HEK293 (cell line): ENCODE measurements at regions not wholly inside any gene's neighbourhood (a gene's known extent, or its start where the extent isn't known, plus 50 kb on each side); places are given as distances from the start of the nearest gene placed in this dataset.

ENCODE experiments used
- CTCF ChIA-PET: fragments of 350-600 bp; formaldehyde crosslinking; extraction: SDS; loops from one replicate; lab custom pipeline; 2021; ENCODE audit warnings: antibody characterized with exemption; lab: Yijun Ruan, JAX
- POLR2A ChIA-PET: fragments of 300-600 bp; formaldehyde crosslinking; extraction: SDS; loops from one replicate; lab custom pipeline; 2020; ENCODE audit warnings: antibody characterized with exemption, inconsistent platforms; lab: Yijun Ruan, JAX
- H3K27ac ChIP-seq: fragments of 200-500 bp; sonication (Bioruptor generic); 2 replicates; pipeline ENCODE4 v1.5.1; 2014; ENCODE audit warnings: low read depth, low read length, control low read depth, inconsistent platforms; ENCODE audit errors: extremely low read depth
- H3K36me3 ChIP-seq, 2 experiments: fragments of 200-500 bp in 1 of 2; sonication (Bioruptor generic) in 1 of 2; 1 replicate in 1 of 2; 2 replicates in 1 of 2; pipeline ENCODE4 v1.5.1; 2014 to 2017; ENCODE audit warnings: inconsistent platforms in 2 of 2, low read length in 2 of 2; ENCODE audit not compliant: control insufficient read depth in 2 of 2, insufficient read depth in 1 of 2
- H3K4me1 ChIP-seq: fragments of 200-500 bp; sonication (Bioruptor generic); 2 replicates; pipeline ENCODE4 v1.5.1; 2014; ENCODE audit warnings: mild to moderate bottlenecking, low read length, inconsistent platforms; ENCODE audit not compliant: control insufficient read depth, insufficient read depth
- H3K4me3 ChIP-seq: 2 replicates; pipeline ENCODE4 v1.5.1; 2011; ENCODE audit warnings: low read depth, mild to moderate bottlenecking, control low read depth, low read length, moderate library complexity
- H3K9me3 ChIP-seq: fragments of 200-500 bp; sonication (Bioruptor generic); 2 replicates; pipeline ENCODE4 v1.5.1; 2014; ENCODE audit warnings: low read depth, low read length, inconsistent platforms; ENCODE audit not compliant: control insufficient read depth, insufficient read depth
- EGR2 ChIP-seq: fragments of 450-650 bp; formaldehyde crosslinking; IDR thresholded peaks from 2 replicates; pipeline ENCODE4 v1.5.1; 2016; ENCODE audit warnings: low read depth, missing biosample characterization, missing genetic modification characterization
- FEZF1 ChIP-seq: fragments of 450-650 bp; formaldehyde crosslinking; IDR thresholded peaks from 2 replicates; pipeline ENCODE4 v1.5.1; 2016; ENCODE audit warnings: missing biosample characterization, missing genetic modification characterization
- KLF10 ChIP-seq: fragments of 450-650 bp; IDR thresholded peaks from 2 replicates; pipeline ENCODE4 v1.5.1; 2018; ENCODE audit warnings: missing biosample characterization, mild to moderate bottlenecking, missing genetic modification characterization
- OSR2 ChIP-seq: fragments of 450-650 bp; formaldehyde crosslinking; IDR thresholded peaks from 2 replicates; pipeline ENCODE4 v1.5.1; 2016; ENCODE audit warnings: missing biosample characterization, missing genetic modification characterization
- ZNF157 ChIP-seq: fragments of 450-650 bp; formaldehyde crosslinking; IDR thresholded peaks from 2 replicates; pipeline ENCODE4 v1.5.1; 2016; ENCODE audit warnings: missing biosample characterization, missing genetic modification characterization
- ZNF16 ChIP-seq: fragments of 450-650 bp; formaldehyde crosslinking; IDR thresholded peaks from 2 replicates; pipeline ENCODE4 v1.5.1; 2016; ENCODE audit warnings: low read depth, missing biosample characterization, missing genetic modification characterization
- ZNF174 ChIP-seq: fragments of 450-650 bp; formaldehyde crosslinking; IDR thresholded peaks from 2 replicates; pipeline ENCODE4 v1.5.0; 2017; ENCODE audit warnings: missing biosample characterization, mild to moderate bottlenecking, missing genetic modification characterization
- ZNF2 ChIP-seq: fragments of 450-650 bp; formaldehyde crosslinking; IDR thresholded peaks from 2 replicates; pipeline ENCODE4 v1.5.1; 2016; ENCODE audit warnings: missing biosample characterization, missing genetic modification characterization
- ZNF214 ChIP-seq: fragments of 450-650 bp; formaldehyde crosslinking; IDR thresholded peaks from 2 replicates; pipeline ENCODE4 v1.5.1; 2017; ENCODE audit warnings: missing biosample characterization, mild to moderate bottlenecking, missing genetic modification characterization, borderline replicate concordance
- ZNF221 ChIP-seq: fragments of 450-650 bp; formaldehyde crosslinking; IDR thresholded peaks from 2 replicates; pipeline ENCODE4 v1.5.1; 2017; ENCODE audit warnings: missing biosample characterization, missing genetic modification characterization, borderline replicate concordance
- ZNF354C ChIP-seq: fragments of 450-650 bp; formaldehyde crosslinking; IDR thresholded peaks from 2 replicates; pipeline ENCODE4 v1.5.1; 2016; ENCODE audit warnings: missing biosample characterization, missing genetic modification characterization, low read depth, borderline replicate concordance
- ZNF473 ChIP-seq: fragments of 450-650 bp; formaldehyde crosslinking; IDR thresholded peaks from 2 replicates; pipeline ENCODE4 v1.5.1; 2017; ENCODE audit warnings: missing biosample characterization, missing genetic modification characterization
- ZNF501 ChIP-seq: fragments of 450-650 bp; formaldehyde crosslinking; IDR thresholded peaks from 2 replicates; pipeline ENCODE4 v1.5.1; 2016; ENCODE audit warnings: missing biosample characterization, missing genetic modification characterization
- ZNF623 ChIP-seq: fragments of 450-650 bp; formaldehyde crosslinking; IDR thresholded peaks from 2 replicates; pipeline ENCODE4 v1.5.1; 2016; ENCODE audit warnings: missing biosample characterization, missing genetic modification characterization
- ZNF624 ChIP-seq: fragments of 450-650 bp; formaldehyde crosslinking; IDR thresholded peaks from 2 replicates; pipeline ENCODE4 v1.5.1; 2017; ENCODE audit warnings: missing biosample characterization, missing genetic modification characterization
- ZNF768 ChIP-seq: fragments of 450-650 bp; formaldehyde crosslinking; IDR thresholded peaks from 2 replicates; pipeline ENCODE4 v1.5.1; 2018; ENCODE audit warnings: missing biosample characterization, mild to moderate bottlenecking, missing genetic modification characterization
- ZNF777 ChIP-seq: fragments of 450-650 bp; formaldehyde crosslinking; IDR thresholded peaks from 2 replicates; pipeline ENCODE4 v1.5.1; 2017; ENCODE audit warnings: missing biosample characterization, missing genetic modification characterization, borderline replicate concordance
- ZNF843 ChIP-seq: fragments of 450-650 bp; formaldehyde crosslinking; IDR thresholded peaks from 2 replicates; pipeline ENCODE4 v1.5.1; 2016; ENCODE audit warnings: missing biosample characterization, missing genetic modification characterization
- TF ChIP-seq, protein P1 (sequence below): fragments of 450-650 bp; formaldehyde crosslinking; IDR thresholded peaks from 2 replicates; pipeline ENCODE4 v1.5.1; 2016; ENCODE audit warnings: missing biosample characterization, missing genetic modification characterization, borderline replicate concordance
- TF ChIP-seq, protein P2 (sequence below): fragments of 450-650 bp; formaldehyde crosslinking; IDR thresholded peaks from 2 replicates; pipeline ENCODE4 v1.5.1; 2017; ENCODE audit warnings: missing biosample characterization, missing genetic modification characterization
- TF ChIP-seq, protein P3 (sequence below): fragments of 450-650 bp; formaldehyde crosslinking; IDR thresholded peaks from 2 replicates; pipeline ENCODE4 v1.5.1; 2016; ENCODE audit warnings: missing biosample characterization, missing genetic modification characterization
- TF ChIP-seq, protein P4 (sequence below): fragments of 450-650 bp; formaldehyde crosslinking; IDR thresholded peaks from 2 replicates; pipeline ENCODE4 v1.5.1; 2016; ENCODE audit warnings: missing biosample characterization, missing genetic modification characterization
- TF ChIP-seq, protein P5 (sequence below): fragments of 450-650 bp; formaldehyde crosslinking; IDR thresholded peaks from 2 replicates; pipeline ENCODE4 v1.5.1; 2016; ENCODE audit warnings: missing biosample characterization, missing genetic modification characterization

DNA sequence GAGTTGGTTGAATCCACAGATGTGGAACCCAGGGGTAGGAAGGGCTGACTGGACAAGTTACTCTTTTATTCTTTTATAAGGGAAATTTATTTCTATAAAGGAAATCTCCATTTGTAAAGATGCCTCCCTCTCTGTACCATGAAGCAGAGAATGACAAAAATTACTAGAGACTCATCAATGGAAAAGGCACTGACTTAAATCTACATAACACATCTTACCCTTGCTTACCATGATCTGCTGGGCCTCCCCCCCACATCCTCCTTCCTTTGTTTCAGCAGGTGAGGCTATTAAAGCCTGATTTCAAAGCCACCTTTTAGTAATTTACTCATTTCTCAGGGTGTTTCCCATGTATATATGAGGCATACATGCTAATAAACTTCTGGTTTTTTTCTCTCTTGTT lies 130.2 kb upstream of the HDDC2 start (continued):
- TF ChIP-seq, protein P1, sequence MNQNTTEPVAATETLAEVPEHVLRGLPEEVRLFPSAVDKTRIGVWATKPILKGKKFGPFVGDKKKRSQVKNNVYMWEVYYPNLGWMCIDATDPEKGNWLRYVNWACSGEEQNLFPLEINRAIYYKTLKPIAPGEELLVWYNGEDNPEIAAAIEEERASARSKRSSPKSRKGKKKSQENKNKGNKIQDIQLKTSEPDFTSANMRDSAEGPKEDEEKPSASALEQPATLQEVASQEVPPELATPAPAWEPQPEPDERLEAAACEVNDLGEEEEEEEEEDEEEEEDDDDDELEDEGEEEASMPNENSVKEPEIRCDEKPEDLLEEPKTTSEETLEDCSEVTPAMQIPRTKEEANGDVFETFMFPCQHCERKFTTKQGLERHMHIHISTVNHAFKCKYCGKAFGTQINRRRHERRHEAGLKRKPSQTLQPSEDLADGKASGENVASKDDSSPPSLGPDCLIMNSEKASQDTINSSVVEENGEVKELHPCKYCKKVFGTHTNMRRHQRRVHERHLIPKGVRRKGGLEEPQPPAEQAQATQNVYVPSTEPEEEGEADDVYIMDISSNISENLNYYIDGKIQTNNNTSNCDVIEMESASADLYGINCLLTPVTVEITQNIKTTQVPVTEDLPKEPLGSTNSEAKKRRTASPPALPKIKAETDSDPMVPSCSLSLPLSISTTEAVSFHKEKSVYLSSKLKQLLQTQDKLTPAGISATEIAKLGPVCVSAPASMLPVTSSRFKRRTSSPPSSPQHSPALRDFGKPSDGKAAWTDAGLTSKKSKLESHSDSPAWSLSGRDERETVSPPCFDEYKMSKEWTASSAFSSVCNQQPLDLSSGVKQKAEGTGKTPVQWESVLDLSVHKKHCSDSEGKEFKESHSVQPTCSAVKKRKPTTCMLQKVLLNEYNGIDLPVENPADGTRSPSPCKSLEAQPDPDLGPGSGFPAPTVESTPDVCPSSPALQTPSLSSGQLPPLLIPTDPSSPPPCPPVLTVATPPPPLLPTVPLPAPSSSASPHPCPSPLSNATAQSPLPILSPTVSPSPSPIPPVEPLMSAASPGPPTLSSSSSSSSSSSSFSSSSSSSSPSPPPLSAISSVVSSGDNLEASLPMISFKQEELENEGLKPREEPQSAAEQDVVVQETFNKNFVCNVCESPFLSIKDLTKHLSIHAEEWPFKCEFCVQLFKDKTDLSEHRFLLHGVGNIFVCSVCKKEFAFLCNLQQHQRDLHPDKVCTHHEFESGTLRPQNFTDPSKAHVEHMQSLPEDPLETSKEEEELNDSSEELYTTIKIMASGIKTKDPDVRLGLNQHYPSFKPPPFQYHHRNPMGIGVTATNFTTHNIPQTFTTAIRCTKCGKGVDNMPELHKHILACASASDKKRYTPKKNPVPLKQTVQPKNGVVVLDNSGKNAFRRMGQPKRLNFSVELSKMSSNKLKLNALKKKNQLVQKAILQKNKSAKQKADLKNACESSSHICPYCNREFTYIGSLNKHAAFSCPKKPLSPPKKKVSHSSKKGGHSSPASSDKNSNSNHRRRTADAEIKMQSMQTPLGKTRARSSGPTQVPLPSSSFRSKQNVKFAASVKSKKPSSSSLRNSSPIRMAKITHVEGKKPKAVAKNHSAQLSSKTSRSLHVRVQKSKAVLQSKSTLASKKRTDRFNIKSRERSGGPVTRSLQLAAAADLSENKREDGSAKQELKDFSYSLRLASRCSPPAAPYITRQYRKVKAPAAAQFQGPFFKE (tag by site-specific recombination) = no peak
- TF ChIP-seq, protein P2, sequence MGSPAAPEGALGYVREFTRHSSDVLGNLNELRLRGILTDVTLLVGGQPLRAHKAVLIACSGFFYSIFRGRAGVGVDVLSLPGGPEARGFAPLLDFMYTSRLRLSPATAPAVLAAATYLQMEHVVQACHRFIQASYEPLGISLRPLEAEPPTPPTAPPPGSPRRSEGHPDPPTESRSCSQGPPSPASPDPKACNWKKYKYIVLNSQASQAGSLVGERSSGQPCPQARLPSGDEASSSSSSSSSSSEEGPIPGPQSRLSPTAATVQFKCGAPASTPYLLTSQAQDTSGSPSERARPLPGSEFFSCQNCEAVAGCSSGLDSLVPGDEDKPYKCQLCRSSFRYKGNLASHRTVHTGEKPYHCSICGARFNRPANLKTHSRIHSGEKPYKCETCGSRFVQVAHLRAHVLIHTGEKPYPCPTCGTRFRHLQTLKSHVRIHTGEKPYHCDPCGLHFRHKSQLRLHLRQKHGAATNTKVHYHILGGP = no peak
- TF ChIP-seq ZNF221 (tag by site-specific recombination) = no peak
- TF ChIP-seq ZNF16 (tag by site-specific recombination) = no peak
- no peak for TF ChIP-seq ZNF2 (tag by site-specific recombination)
- no peak for TF ChIP-seq ZNF777 (tag by site-specific recombination)
- no peak for TF ChIP-seq ZNF473 (tag by site-specific recombination)
- TF ChIP-seq ZNF354C (tag by site-specific recombination) = no peak
- no peak for TF ChIP-seq ZNF843 (tag by site-specific recombination)
- TF ChIP-seq OSR2 (tag by site-specific recombination) = no peak
- no peak for TF ChIP-seq ZNF174 (tag by site-specific recombination)
- TF ChIP-seq EGR2 = no peak
- no peak for TF ChIP-seq ZNF214 (tag by site-specific recombination)
- TF ChIP-seq, protein P3, sequence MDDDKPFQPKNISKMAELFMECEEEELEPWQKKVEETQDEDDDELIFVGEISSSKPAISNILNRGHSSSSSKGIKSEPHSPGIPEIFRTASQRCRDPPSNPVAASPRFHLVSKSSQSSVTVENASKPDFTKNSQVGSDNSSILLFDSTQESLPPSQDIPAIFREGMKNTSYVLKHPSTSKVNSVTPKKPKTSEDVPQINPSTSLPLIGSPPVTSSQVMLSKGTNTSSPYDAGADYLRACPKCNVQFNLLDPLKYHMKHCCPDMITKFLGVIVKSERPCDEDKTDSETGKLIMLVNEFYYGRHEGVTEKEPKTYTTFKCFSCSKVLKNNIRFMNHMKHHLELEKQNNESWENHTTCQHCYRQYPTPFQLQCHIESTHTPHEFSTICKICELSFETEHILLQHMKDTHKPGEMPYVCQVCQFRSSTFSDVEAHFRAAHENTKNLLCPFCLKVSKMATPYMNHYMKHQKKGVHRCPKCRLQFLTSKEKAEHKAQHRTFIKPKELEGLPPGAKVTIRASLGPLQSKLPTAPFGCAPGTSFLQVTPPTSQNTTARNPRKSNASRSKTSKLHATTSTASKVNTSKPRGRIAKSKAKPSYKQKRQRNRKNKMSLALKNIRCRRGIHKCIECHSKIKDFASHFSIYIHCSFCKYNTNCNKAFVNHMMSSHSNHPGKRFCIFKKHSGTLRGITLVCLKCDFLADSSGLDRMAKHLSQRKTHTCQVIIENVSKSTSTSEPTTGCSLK (tag by site-specific recombination) = no peak
- TF ChIP-seq, protein P4, sequence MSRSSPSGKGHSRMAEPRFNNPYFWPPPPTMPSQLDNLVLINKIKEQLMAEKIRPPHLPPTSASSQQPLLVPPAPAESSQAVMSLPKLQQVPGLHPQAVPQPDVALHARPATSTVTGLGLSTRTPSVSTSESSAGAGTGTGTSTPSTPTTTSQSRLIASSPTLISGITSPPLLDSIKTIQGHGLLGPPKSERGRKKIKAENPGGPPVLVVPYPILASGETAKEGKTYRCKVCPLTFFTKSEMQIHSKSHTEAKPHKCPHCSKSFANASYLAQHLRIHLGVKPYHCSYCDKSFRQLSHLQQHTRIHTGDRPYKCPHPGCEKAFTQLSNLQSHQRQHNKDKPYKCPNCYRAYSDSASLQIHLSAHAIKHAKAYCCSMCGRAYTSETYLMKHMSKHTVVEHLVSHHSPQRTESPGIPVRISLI (tag by site-specific recombination) = no peak
- TF ChIP-seq, all 188 proteins: peak for 0

DNA sequence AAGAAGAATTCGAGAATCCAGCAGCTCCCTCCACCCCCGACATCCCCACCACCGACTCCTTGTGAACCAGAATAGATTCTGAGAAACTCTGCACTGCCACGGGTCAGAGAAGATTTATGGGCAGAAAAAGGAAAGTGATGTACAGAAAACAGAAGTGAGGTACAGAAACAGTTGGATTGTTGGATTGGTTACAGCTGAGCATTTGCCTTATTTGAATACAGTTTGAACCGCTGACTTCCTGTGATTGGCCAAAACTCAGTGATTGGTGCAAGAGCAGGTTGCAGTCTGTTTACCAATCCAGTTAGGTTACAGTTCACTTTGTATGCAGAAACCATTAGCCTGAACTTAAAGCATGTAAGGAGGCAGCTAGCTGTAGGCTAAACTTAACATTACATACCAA lies 131.2 kb upstream of the HDDC2 start:
- no peak for TF ChIP-seq ZNF624 (tag by site-specific recombination)
- TF ChIP-seq ZNF768 (tag by site-specific recombination) = no peak
- no peak for TF ChIP-seq ZNF501
- no peak for TF ChIP-seq ZNF623 (tag by site-specific recombination)
- TF ChIP-seq KLF10 = no peak
- TF ChIP-seq ZNF777 (tag by site-specific recombination) = no peak
- TF ChIP-seq, protein P5, sequence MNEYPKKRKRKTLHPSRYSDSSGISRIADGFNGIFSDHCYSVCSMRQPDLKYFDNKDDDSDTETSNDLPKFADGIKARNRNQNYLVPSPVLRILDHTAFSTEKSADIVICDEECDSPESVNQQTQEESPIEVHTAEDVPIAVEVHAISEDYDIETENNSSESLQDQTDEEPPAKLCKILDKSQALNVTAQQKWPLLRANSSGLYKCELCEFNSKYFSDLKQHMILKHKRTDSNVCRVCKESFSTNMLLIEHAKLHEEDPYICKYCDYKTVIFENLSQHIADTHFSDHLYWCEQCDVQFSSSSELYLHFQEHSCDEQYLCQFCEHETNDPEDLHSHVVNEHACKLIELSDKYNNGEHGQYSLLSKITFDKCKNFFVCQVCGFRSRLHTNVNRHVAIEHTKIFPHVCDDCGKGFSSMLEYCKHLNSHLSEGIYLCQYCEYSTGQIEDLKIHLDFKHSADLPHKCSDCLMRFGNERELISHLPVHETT (tag by site-specific recombination) = no peak
- no peak for TF ChIP-seq ZNF157 (tag by site-specific recombination)
- TF ChIP-seq ZNF221 (tag by site-specific recombination) = no peak
- TF ChIP-seq FEZF1 (tag by site-specific recombination) = no peak
- ChIA-PET CTCF (no interaction called here), POLR2A (no interaction called here)
- Histone ChIP-seq H3K4me3 (no peak overlapping the region), H3K27ac (no peak overlapping the region), H3K4me1 (no peaks in the 10 kb centered on the region), H3K9me3 (no peaks in the 10 kb centered on the region), H3K36me3 (no peaks in the 10 kb centered on the region)
